GM19452 (cell line): ENCODE measurements at regions not wholly inside any gene's neighbourhood (a gene's known extent, or its start where the extent isn't known, plus 50 kb on each side); places are given as distances from the start of the nearest gene placed in this dataset.
"Not testable (repeated sequence)": the region's sequence is repeated elsewhere in the genome, so short reads cannot be mapped to it uniquely, and the experiment has no call there.

ENCODE experiments used
- ATAC-seq: cut with Tn5 transposase; IDR thresholded peaks from one replicate; pipeline ENCODE4 v1.9.1; 2021; ENCODE audit not compliant: unreplicated experiment

DNA sequence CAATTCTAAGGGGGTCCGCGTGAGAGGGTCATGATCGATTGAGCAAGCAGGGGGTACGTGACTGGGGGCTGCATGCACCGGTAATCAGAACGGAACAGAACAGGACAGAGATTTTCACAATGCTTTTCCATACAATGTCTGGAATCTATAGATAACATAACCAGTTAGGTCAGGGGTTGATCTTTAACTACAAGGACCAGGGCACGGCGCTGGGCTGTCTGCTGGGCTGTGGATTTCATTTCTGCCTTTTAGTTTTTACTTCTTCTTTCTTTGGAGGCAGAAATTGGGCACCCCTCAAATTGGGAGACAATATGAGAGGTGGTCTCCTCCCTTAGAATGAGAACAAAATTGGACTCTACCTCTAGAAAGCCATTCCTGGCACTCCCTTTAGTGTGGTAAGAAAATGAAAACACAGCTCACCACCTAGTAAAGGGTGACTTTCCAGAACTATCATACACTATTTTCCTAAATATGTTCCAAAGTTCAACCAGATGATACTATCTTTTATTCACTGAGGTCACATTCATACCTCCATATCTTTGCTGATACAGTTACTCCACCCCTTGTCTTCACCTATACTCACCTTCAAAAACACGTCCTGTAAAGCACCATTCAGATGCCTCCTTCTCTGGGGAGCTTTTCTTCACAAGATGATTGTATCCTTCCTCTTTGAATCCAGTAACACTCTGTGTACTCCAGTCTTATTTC lies 1058.3 kb upstream of the SLIT2 start:
- ATAC-seq = no peak

DNA sequence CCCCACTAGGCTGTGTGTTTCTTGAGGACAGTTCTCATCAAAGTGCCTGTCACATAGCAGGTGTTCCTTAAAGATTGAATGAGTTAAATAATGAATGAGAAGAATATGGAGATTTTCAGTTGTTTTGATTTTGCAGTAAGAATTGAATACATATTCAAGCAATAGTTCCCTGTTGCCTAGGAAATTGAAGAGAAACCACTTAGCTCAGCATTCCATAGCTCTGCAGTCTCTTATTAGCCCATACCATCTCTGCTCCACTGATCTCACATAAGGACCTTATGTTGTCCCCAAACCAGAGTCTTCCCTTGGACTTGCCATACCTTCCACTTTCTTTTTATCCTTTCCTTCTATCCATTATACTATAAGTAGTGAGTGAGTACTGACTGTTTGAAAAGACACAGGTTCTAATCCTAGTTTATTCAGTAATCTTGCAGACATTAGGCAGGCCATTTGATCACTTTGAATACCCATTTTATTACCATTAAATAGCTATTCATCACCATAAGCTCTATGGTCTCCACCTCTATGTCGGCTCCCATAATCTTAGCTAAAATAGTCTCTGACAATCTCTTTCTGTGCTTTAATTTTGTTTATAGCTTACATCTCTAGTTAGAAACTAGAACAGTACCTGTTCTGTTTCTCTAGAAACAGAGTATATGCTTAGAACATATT lies 1059.6 kb upstream of the SLIT2 start:
- no peak for ATAC-seq

DNA sequence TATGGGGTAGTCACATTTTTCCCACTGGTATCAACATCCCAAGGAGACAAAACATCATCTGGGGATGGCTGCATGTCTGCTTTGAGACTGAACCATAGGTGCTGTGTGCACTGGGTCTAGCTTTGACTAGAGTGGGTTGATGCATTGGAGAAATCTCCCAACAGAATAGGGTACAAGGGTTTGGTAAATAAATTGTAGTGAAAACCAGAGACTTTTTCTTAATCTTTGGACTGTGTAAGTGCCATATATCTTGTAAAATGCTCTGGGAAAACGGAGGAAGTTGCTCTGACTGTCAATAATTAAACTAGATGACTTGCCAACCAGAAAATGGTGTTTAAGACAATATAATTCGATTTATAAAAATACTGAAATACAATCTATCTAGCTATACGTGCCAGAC lies 1064.0 kb upstream of the SLIT2 start:
- no peak for ATAC-seq

DNA sequence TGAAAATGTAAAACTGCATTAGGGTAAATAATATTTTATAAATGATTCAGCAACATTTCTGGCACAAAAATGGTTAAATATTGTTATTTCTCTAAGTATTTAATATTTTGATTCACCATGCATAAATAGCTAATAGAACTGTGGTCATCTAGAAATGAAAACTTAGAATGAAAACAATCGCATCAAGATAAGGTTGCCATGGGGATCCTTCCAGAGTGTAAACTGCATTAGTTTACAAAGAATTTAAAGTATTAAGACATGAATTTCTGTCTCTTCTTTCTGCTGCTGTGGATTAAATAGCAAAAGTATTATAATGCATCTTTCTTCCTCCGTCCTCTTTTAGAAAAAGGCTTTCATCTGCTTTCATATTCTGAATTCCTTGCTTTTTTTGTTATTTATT lies 1064.6 kb upstream of the SLIT2 start:
- ATAC-seq = no peak

DNA sequence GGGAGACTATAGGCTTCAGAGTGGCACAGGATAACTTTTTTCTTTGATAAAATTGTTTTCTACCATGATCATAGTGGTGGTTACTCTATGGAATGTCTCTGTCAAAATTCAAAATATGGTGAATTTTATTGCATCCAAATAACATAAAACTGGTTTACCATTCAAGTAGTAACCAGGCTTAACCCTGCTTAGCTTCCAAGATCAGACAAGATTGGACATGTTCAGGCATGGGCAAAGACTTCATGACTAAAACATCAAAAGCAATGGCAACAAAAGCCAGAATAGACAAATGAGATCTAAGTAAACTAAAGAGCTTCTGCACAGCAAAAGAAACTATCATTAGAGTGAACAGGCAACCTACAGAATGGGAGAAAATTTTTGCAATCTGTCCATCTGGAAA lies 1070.1 kb upstream of the SLIT2 start:
- not testable (repeated sequence) for ATAC-seq

DNA sequence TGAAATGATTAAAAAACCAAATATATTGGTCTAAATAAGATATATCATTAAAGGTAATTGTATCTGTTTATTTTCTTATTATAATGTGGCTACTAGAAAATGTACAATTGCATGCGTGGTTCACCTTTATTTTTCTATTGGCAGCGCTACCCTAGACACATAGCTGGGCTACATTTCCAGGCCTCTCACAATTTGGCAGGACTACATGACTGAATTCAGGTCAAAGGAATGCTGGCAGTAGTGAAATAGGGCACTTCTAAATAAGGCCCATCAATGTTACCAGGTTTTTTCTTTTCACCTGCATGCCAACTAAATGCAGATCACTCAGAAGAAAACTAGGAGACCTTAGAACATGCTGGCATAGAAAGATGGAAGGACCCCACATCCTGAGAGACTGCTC lies 1072.9 kb upstream of the SLIT2 start:
- ATAC-seq = no peak

DNA sequence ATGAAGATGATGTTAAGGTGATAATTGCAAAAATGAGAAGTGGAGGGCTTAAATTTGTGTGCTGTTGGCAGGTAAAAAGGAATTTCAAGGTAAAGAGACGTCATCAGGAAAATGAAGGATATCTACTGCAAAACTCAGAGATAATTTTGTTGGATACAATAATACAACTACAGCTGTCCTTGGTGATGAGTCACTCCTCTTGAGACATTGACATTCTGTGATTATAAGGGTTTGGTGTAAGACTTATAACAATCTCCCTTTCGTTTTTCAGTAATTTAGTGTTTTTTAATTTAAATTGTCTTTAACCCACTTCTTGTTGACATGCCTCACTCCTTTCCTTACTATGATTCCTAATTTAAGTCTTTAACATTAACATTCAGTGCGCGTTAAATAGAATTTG lies 1074.1 kb upstream of the SLIT2 start:
- ATAC-seq = no peak

DNA sequence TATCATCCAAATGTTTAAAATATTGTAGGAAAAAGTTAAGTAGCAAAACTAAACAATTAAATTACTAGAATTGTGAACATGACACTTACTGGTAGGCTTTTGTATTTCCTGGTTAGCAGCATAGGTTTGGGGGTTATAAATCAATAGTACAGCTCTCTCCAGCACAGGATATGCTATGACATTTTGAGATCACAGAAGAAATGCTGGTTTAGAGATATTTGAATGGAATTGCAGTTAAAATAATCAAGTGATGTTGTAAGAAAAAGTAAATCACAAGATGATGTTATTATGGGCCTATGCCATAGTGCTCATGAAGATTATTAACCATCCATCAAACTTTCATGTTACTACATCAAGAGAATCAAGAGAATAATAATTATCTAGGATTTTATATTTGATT lies 1079.9 kb upstream of the SLIT2 start:
- no peak for ATAC-seq

DNA sequence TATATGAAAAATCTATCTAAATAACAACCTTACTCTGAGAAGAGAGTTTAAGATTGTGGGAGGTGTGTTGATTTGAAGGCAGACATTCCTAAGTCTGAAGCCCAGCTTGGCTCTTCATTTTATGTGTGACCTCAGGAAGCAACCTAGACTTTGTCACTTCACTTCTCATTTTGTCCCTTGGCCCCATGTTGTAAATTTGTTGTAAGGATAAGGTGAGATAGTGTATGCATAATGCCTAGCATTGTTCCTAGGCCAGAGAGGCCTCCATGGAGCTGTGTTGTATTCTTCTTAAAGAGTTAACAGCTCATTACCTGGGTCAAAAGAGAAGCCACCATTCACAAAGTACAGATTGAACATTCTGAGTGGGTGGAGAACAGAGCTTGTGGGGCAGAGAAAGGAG lies 1084.4 kb upstream of the SLIT2 start:
- no peak for ATAC-seq

DNA sequence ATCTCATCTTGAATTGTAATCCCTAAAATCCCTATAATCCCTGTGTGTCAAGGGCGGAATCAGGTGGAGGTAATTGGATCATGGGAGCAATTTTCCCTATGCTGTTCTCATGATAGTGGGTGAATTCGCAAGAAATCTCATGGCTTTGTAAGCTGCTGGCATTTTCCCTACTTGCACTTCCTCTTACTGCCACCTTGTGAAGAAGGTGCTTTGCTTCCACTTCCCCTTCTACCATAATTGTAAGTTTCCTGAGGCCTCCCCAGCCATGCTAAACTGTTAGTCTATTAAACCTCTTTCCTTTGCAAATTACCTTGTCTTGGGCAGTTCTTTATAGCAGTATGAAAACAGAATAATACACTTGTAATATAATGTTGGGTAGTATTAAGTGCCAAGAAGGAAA lies 1087.4 kb upstream of the SLIT2 start:
- ATAC-seq = no peak

DNA sequence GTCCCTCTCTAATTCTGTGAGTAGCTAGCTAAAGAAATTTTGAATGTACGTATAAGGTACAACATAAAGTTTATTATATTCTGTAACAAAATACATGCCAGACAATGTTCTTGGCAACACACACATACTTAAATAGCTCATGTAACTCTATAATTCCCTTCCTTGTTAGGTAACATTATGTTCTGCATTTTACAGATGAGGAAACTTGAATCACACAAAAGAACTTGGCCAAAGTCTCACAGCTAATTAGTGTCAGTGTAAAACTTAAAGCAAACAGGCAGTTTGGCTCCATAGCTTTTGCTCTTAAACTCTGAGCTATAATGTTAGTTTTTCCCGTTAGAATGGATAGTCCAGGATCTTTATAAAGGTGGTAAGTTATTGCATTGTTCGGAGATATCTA lies 1091.8 kb upstream of the SLIT2 start:
- ATAC-seq = no peak

DNA sequence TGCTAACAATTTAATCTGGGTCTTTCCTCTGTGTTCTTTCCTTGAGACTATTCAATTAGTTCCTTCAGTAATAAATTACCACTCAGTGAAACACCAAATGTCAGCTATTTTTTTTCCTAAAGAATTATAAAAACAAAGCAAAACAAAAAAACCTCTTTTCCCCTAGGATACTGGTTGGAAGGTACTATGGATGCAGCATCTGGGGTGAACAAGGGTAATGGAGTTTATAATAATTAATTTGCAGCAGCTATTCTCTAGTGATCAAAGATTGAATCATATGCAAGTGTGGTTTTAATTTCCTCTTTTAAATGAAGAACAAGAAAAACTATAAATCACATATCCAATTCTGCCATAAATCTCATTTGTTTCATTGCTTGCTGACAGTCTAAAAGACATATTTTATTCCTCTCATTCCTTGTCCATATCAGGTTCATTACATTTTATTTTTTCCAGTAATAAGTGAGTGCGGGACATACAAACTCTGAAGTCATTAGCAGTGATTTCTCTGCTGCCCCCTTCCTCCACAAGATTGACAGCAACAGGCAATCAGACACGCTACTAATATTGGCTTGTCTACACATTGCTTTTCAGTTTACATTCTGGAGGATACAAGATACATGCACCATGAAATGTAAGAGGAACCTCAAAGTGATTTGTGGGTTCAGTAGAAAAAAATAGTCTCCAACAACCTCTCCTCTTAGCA lies 1093.4 kb upstream of the SLIT2 start:
- no peak for ATAC-seq

DNA sequence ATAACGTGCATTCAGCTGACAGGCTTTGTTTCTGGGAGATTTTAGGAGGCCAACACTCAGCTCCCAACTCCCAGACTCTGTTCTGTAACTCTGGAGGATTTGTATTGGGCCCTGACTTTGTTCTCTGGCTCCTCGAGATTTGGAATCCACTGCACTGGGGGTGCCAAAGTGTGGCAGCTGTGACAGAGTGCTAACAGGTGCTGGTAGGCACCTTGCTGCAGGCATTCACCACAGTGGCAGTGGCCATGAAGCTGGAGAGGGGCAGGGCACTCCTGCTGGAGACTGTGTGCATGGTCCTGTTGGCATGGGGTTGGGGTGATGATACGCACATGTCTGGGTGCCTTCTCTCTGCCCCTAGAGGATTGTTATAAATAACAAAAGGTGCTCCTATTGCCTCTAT lies 1094.9 kb upstream of the SLIT2 start:
- ATAC-seq = no peak

DNA sequence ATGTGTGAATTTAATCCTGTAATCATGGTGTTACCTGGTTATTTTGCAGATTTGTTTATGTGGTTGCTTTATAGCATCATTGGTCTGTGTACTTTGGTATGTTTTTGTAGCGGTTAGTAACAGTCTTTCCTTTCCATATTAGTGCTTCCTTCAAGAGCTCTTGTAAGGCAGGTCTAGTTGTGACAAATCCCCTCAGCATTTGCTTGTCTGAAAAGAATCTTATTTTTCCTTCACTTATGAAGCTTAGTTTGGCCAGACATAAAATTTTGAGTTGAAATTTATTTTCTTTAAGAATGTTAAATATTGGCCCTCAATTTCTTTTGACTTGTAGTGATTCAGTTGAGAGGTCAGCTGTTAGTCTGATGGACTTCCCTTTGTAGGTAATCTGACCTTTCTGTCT lies 1096.1 kb upstream of the SLIT2 start:
- no peak for ATAC-seq

DNA sequence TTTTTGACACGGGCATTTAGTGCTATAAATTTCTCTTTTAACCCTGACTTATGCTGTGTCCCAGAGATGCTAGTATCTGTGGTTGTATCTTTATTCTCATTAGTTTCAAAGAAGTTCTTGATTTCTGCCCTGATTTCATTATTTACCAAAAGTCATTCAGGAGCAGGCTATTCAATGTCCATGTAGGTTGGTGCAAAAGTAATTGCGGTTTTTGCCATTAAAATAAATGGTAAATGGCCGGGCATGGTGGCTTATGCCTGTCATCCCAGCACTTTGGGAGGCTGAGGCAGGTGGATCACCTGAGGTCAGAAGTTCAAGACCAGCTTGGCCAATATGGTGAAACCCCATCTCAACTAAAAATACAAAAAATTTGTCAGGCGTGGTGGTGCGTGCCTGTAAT lies 1097.4 kb upstream of the SLIT2 start:
- ATAC-seq = not testable (repeated sequence)

DNA sequence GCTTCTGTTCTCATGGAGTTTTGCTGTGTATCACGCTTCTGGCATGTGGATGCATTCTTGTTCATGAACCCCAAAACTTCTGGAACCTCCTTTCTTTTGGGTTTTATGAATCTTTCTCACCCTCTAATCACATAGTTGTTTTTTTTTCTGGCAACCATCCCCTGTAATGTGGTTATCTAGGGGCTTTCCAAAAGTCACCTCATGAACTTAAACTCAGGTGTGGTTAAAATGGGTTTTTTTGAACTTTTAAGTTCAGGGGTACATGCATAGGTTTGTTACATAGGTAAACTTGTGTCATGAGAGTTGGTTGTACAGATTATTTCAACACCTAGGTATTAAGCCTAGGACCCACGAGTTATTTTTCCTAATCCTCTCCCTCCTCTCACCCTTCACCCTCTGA lies 1099.4 kb upstream of the SLIT2 start:
- ATAC-seq = no peak

DNA sequence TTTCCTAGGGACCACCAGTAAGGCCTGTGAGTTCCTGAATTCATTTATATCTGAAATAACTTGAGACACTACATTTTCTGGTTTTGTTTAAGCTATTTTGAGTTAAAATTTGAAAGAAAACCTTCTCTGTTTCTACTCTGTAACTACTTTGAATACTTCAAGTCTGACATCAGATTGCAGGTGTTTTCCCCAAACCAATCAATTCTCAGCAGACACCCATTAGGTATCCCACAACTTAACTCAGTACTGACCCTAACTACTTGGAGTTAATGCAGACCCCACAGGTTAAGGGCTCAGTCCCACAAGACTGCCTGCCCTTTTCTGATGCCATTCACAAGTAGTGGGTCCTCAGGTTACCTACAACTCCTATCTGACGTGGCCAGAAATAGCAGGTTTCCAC lies 1100.0 kb upstream of the SLIT2 start:
- ATAC-seq = no peak

DNA sequence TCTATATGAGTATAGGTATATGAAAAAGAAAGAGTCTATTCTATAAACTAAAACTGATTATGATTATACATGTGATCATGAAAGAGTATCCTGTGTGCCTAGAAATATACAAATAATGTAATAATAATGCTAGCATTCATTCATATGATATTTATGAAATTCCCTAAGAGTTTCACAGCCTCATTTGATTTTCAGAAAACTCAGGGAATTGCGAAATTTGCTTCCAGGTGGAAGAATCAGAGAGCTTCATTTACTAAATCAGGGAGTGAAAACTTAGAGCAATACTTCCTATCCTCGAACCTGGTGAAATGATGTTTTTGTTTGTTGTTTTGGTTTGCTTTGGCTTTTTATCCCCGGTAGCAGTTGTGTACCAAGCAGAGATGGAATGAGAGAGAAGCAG lies 1105.7 kb upstream of the SLIT2 start:
- ATAC-seq = no peak

DNA sequence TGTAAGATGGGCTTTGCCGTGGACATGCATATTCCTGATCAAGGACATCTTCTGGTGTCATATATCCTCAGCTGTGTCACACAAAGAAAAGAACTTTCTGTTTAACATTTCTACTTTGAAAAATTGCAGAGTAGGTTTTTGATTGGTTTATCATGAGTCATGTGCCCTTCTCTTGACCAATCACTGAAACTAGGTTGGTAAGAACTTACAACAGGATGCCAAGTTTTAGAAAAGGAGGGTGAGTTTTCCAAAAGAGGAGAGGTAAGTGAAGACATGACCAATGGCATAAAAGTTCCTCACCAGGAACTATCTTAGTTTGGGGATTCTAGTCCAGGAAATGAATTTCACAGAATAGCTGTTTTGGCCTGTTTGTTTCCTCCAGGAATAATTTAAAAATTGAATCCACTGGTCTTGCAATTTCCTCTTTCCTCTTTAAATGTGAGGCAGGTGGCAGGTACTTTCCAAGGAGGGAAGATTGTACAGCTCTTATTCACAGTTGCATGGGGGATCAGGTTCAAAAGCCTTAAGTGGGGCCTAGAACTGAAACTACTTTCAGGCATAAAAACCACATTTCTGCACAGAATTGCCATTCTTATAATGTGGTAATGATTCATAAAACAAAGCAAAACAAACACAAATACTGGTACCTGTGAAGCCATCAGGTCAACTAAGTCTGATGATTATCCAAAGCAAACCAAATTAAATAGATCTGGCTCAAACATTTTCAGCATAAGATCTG lies 1114.5 kb upstream of the LCORL start:
- no peak for ATAC-seq

DNA sequence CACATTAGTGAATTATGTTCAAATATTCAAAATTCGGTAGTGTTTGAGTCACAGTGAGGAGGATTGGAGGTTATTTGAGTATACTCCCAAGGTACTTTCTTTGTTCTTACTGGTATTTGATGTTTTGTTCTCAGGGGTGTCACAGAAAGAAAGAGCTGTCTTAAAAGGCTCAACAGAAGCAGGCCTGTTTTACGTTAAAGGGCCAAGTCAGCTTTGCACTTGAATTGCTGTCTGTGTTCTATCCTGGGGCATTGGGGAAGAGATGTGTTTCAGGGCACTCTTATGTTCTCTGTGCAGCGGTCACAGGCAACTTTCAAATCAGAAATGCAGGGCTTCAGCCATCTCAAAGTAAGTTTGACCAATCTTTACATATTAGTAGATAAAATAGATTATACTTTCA lies 1113.1 kb upstream of the LCORL start:
- no peak for ATAC-seq

DNA sequence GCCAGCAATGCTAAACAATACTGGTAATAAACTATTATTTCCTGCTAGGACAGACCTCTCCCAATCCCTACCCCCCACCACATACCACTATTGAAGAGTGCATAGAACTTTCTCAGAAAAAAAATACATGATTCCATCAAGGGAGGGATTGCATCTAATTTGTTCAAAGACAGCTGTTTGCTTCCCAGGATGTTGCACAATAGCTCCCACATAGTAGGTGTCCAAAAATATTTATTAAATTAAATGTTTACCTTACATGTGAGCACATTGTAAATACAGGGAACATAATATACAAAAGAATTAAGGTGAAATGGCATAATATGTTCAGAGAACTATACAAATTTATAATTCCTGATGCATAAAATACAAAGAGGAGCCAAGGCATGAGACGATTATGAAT lies 1111.8 kb upstream of the LCORL start:
- no peak for ATAC-seq

DNA sequence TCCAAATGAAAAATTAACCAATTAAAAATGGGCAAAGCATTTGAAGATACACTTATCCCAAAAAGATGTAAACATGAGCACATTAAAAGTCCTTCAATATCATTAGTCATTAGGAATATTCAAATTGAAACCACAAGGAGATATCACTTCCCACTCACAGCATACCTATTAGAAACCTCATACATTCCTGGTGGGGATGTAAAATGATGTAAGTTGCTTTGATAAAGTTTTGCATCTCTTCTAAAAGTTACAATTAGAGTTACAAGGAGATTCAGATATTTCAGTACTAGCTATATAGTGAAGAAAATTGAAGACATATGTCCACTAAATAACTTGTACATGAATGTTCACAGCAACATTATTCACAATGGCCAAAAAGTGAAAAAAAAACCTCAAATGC lies 1109.3 kb upstream of the LCORL start:
- ATAC-seq = no peak
